ENCODE measurements at regions not wholly inside any gene's neighbourhood (a gene's known extent, or its start where the extent isn't known, plus 50 kb on each side); places are given as distances from the start of the nearest gene placed in this dataset.

DNA sequence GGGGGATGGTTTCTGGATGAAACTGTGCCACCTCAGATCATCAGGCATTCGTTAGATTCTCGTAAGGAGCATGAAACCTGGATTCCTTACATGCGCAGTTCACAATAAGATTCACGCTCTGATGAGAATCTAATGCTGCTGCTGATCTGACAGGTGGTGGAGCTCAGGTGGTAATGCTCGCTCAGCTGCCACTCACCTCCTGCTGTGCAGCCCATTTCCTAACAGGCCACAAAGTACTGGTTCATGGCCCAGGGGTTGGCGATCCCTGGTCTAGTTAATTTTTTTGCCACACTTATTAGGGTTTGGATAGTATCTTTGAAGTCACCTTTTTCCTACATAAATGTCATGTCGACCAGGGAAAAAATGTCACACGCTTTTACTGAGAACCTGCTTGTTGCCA is 96.8 kb upstream of the MLIP start:
- no peak for TF ChIP-seq POLR2A (IDR thresholded peaks at IDR 0.05)
- TF ChIP-seq, protein P1, sequence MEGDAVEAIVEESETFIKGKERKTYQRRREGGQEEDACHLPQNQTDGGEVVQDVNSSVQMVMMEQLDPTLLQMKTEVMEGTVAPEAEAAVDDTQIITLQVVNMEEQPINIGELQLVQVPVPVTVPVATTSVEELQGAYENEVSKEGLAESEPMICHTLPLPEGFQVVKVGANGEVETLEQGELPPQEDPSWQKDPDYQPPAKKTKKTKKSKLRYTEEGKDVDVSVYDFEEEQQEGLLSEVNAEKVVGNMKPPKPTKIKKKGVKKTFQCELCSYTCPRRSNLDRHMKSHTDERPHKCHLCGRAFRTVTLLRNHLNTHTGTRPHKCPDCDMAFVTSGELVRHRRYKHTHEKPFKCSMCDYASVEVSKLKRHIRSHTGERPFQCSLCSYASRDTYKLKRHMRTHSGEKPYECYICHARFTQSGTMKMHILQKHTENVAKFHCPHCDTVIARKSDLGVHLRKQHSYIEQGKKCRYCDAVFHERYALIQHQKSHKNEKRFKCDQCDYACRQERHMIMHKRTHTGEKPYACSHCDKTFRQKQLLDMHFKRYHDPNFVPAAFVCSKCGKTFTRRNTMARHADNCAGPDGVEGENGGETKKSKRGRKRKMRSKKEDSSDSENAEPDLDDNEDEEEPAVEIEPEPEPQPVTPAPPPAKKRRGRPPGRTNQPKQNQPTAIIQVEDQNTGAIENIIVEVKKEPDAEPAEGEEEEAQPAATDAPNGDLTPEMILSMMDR (IDR thresholded peaks at IDR 0.05) = no peak

Data from right lobe of liver (tissue), 4 donors.